C4-2B (cell line): ENCODE measurements at regions not wholly inside any gene's neighbourhood (a gene's known extent, or its start where the extent isn't known, plus 50 kb on each side); places are given as distances from the start of the nearest gene placed in this dataset.

Experiments used
- ZFX ChIP-seq: fragments of 450-650 bp; IDR thresholded peaks from 2 replicates; pipeline ENCODE4 v1.6.1; 2017
- TF ChIP-seq, protein P1 (sequence below): fragments of 450-650 bp; conservative IDR thresholded peaks from 2 replicates; pipeline ENCODE4 v1.5.1; 2017; ENCODE audit warnings: mild to moderate bottlenecking

DNA sequence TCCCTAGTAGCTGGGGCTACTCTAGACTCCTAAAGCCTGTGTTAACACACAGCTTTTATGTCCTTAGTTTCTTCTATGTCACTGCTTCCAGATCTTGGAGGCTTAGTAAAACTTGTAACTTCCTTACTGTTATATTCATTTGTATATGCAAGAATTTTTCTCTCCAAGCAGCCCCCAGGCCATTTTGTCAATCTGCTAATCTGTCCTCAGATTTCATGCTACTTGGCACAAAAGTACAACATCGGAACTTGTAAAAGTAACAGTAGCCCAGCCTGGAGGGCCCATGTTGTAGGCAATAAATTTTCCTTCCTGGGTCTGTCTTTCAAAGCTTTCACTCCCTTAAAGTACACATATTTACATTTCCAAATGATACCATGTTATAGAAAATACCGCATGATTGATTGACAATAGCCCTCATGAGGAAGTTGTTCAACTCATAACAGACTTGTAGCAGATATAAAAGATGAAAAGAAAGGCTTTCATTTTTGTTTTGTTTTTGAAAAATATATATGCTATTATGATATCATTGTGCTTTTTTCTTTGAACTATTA is 324.2 kb downstream of the NEK10 start:
- TF ChIP-seq, protein P1, sequence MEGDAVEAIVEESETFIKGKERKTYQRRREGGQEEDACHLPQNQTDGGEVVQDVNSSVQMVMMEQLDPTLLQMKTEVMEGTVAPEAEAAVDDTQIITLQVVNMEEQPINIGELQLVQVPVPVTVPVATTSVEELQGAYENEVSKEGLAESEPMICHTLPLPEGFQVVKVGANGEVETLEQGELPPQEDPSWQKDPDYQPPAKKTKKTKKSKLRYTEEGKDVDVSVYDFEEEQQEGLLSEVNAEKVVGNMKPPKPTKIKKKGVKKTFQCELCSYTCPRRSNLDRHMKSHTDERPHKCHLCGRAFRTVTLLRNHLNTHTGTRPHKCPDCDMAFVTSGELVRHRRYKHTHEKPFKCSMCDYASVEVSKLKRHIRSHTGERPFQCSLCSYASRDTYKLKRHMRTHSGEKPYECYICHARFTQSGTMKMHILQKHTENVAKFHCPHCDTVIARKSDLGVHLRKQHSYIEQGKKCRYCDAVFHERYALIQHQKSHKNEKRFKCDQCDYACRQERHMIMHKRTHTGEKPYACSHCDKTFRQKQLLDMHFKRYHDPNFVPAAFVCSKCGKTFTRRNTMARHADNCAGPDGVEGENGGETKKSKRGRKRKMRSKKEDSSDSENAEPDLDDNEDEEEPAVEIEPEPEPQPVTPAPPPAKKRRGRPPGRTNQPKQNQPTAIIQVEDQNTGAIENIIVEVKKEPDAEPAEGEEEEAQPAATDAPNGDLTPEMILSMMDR = no peak
- no peak for TF ChIP-seq ZFX
